Upper lobe of left lung (tissue), 4 donors: ENCODE measurements at regions not wholly inside any gene's neighbourhood (a gene's known extent, or its start where the extent isn't known, plus 50 kb on each side); places are given as distances from the start of the nearest gene placed in this dataset.

ENCODE experiments used
- EP300 ChIP-seq, 4 donors: sonication (generic); formaldehyde crosslinking; IDR thresholded peaks; one replicate each; pipeline ENCODE4 v1.5.1; 2017; ENCODE audit warnings: antibody characterized with exemption in 4 of 4, control low read depth in 2 of 4
- POLR2A ChIP-seq, 4 donors: fragments of 450-650 bp; IDR thresholded peaks; one replicate each; pipeline ENCODE4 v1.5.1; 2016 to 2017; ENCODE audit warnings: antibody characterized with exemption in 4 of 4, mild to moderate bottlenecking in 2 of 4
- POLR2AphosphoS5 ChIP-seq, 2 donors: sonication (generic); formaldehyde crosslinking; IDR thresholded peaks; one replicate each; pipeline ENCODE4 v1.5.1; 2017; ENCODE audit warnings: antibody characterized with exemption in 2 of 2
- TF ChIP-seq, protein P1 (sequence below), 6 experiments: fragments of 450-650 bp in 4 of 6; fragments of 200-600 bp in 2 of 6; sonication (generic) in 2 of 6; IDR thresholded peaks; one replicate each; pipeline ENCODE4 v1.5.1; 2016 to 2019; ENCODE audit warnings: antibody characterized with exemption in 6 of 6

GRCh38 chr10:4196183-4196582 lies 411.2 kb upstream of the KLF6 start:
- TF ChIP-seq POLR2A (IDR thresholded peaks at IDR 0.05) (no peak), EP300 (IDR thresholded peaks at IDR 0.05) (no peak), POLR2AphosphoS5 (IDR thresholded peaks at IDR 0.05) (no peak)
- TF ChIP-seq, protein P1, sequence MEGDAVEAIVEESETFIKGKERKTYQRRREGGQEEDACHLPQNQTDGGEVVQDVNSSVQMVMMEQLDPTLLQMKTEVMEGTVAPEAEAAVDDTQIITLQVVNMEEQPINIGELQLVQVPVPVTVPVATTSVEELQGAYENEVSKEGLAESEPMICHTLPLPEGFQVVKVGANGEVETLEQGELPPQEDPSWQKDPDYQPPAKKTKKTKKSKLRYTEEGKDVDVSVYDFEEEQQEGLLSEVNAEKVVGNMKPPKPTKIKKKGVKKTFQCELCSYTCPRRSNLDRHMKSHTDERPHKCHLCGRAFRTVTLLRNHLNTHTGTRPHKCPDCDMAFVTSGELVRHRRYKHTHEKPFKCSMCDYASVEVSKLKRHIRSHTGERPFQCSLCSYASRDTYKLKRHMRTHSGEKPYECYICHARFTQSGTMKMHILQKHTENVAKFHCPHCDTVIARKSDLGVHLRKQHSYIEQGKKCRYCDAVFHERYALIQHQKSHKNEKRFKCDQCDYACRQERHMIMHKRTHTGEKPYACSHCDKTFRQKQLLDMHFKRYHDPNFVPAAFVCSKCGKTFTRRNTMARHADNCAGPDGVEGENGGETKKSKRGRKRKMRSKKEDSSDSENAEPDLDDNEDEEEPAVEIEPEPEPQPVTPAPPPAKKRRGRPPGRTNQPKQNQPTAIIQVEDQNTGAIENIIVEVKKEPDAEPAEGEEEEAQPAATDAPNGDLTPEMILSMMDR (IDR thresholded peaks at IDR 0.05), result no peak
